SU-DHL-6 (cell line): ENCODE measurements at regions not wholly inside any gene's neighbourhood (a gene's known extent, or its start where the extent isn't known, plus 50 kb on each side); places are given as distances from the start of the nearest gene placed in this dataset.

Experiments used
- H2AFZ ChIP-seq: fragments of 200-600 bp; sonication (generic); 2 replicates; pipeline ENCODE4 v1.6.1; 2014; ENCODE audit warnings: low read depth, mild to moderate bottlenecking, moderate library complexity, mixed read lengths, antibody characterized with exemption, low read length; ENCODE audit not compliant: severe bottlenecking
- H3F3A ChIP-seq: fragments of 200-600 bp; shearing (Covaris generic); 2 replicates; pipeline ENCODE4 v1.6.0; 2016; ENCODE audit warnings: antibody characterized with exemption, mild to moderate bottlenecking; ENCODE audit not compliant: insufficient read depth
- H3K27ac ChIP-seq: fragments of 200-600 bp; sonication (generic); 2 replicates; pipeline ENCODE4 v1.5.1; 2016; ENCODE audit warnings: low read depth, mild to moderate bottlenecking, low read length, moderate library complexity, mixed read lengths
- H3K27me3 ChIP-seq: fragments of 200-600 bp; sonication (generic), shearing (Covaris generic); 2 replicates; pipeline ENCODE4 v1.6.0; 2014; ENCODE audit warnings: mild to moderate bottlenecking, low read length
- H3K36me3 ChIP-seq: fragments of 200-600 bp; sonication (generic); 2 replicates; pipeline ENCODE4 v1.6.1; 2014; ENCODE audit warnings: mild to moderate bottlenecking, low read length, mixed read lengths
- H3K4me2 ChIP-seq: fragments of 300-600, 200-600 bp; shearing (Covaris generic), sonication (generic); 2 replicates; pipeline ENCODE4 v1.6.0; 2014; ENCODE audit warnings: low read length, low read depth, mild to moderate bottlenecking; ENCODE audit not compliant: poor library complexity, severe bottlenecking
- H3K4me3 ChIP-seq: fragments of 200-600 bp; sonication (generic); 2 replicates; pipeline ENCODE4 v1.5.1; 2014; ENCODE audit warnings: antibody characterized with exemption, low read length, mild to moderate bottlenecking, mixed read lengths; ENCODE audit not compliant: insufficient read depth, poor library complexity, severe bottlenecking
- H3K79me2 ChIP-seq: fragments of 200-600 bp; sonication (generic); 2 replicates; pipeline ENCODE4 v1.6.1; 2014; ENCODE audit warnings: mild to moderate bottlenecking, low read length, moderate library complexity; ENCODE audit not compliant: insufficient read depth
- H3K9ac ChIP-seq: fragments of 200-600 bp; sonication (generic); 2 replicates; pipeline ENCODE4 v1.7.0; 2014; ENCODE audit warnings: mild to moderate bottlenecking, low read length
- H3K9me2 ChIP-seq: fragments of 200-600 bp; sonication (generic); replicated peaks from 2 replicates; pipeline ENCODE4 v1.6.1; 2014; ENCODE audit warnings: low read length; ENCODE audit not compliant: insufficient read depth
- H3K9me3 ChIP-seq: fragments of 200-600 bp; sonication (generic); 2 replicates; pipeline ENCODE4 v1.6.1; 2014; ENCODE audit warnings: low read length, mixed read lengths; ENCODE audit not compliant: insufficient read depth
- H4K20me1 ChIP-seq: fragments of 200-600 bp; sonication (generic); 2 replicates; pipeline ENCODE4 v1.6.1; 2014; ENCODE audit warnings: low read depth, mild to moderate bottlenecking, antibody characterized with exemption, low read length, moderate library complexity, mixed read lengths
- EZH2phosphoT487 ChIP-seq: fragments of 200-600 bp; sonication (generic), shearing (Covaris generic); conservative IDR thresholded peaks from 2 replicates; pipeline ENCODE4 v1.6.1; 2018; ENCODE audit warnings: mild to moderate bottlenecking, antibody characterized with exemption, low read length, moderate library complexity, mixed read lengths
- TF ChIP-seq, protein P1 (sequence below): fragments of 200-600 bp; sonication (generic); IDR thresholded peaks from one replicate; pipeline ENCODE4 v1.5.1; 2017; ENCODE audit warnings: antibody characterized with exemption, mild to moderate bottlenecking, low read length, moderate library complexity; ENCODE audit not compliant: insufficient read depth, poor library complexity, severe bottlenecking

DNA sequence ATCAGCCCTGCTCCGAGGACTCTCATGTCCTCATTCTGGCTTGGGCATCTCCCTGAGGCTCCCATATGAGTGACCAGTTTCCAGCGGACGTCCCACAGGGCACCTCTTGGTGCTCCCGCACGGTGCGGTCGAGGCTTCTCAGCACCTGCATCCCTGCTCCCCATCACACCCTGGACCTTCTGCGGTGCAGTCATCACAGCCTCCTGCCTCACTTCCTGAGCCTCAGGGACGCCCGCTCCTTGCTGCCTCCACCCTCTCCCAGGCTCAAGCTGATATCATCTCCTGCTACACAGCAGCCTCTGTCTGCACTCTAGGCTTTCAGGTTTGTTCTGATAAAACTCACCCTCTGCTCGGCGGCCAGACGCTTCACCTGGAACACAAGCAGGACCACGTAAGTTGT lies 185.0 kb downstream of the TMEM18 start:
- H3K36me3 ChIP-seq, result no peaks in the 10 kb centered on the region
- no peak overlapping the region for H3K4me2 ChIP-seq
- TF ChIP-seq, protein P1, sequence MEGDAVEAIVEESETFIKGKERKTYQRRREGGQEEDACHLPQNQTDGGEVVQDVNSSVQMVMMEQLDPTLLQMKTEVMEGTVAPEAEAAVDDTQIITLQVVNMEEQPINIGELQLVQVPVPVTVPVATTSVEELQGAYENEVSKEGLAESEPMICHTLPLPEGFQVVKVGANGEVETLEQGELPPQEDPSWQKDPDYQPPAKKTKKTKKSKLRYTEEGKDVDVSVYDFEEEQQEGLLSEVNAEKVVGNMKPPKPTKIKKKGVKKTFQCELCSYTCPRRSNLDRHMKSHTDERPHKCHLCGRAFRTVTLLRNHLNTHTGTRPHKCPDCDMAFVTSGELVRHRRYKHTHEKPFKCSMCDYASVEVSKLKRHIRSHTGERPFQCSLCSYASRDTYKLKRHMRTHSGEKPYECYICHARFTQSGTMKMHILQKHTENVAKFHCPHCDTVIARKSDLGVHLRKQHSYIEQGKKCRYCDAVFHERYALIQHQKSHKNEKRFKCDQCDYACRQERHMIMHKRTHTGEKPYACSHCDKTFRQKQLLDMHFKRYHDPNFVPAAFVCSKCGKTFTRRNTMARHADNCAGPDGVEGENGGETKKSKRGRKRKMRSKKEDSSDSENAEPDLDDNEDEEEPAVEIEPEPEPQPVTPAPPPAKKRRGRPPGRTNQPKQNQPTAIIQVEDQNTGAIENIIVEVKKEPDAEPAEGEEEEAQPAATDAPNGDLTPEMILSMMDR, result no peak
- TF ChIP-seq EZH2phosphoT487, result no peak
- no peak overlapping the region for H3K27ac ChIP-seq
- no peaks in the 10 kb centered on the region for H3K79me2 ChIP-seq
- H3K27me3 ChIP-seq, result no peaks in the 10 kb centered on the region
- no peak overlapping the region for H3K9ac ChIP-seq
- H3K9me2 ChIP-seq, result no peaks in the 10 kb centered on the region
- no peaks in the 10 kb centered on the region for H3K9me3 ChIP-seq
- H4K20me1 ChIP-seq, result no peaks in the 10 kb centered on the region
- no peak overlapping the region for H2AFZ ChIP-seq
- no peak overlapping the region for H3K4me3 ChIP-seq
- H3F3A ChIP-seq, result no peaks in the 10 kb centered on the region

DNA sequence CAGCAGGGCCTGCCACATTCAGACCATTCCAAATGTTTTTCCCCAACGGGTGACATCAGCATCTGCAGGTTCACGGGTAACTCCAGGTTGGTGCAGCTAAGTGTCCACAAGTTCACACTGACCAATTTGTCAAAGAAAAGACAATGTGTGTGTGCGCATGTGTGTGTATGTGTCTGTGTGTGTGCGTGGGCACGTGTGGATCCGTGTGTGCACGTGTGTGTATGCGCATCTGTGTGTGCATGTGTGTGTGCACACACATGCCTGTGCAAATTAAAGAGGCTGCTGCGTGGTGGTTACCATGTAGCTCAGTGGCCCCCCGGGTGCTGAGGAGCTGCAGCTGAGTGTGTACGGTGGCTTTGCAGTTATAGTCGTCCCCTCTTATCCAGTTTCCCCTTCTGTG lies 187.4 kb downstream of the TMEM18 start:
- Histone ChIP-seq H3F3A (no peaks in the 10 kb centered on the region), H3K9ac (no peak overlapping the region), H3K4me2 (no peak overlapping the region), H2AFZ (no peak overlapping the region), H3K79me2 (no peaks in the 10 kb centered on the region), H3K36me3 (no peaks in the 10 kb centered on the region), H4K20me1 (no peaks in the 10 kb centered on the region), H3K9me2 (no peaks in the 10 kb centered on the region), H3K27ac (no peak overlapping the region), H3K9me3 (no peaks in the 10 kb centered on the region), H3K4me3 (no peak overlapping the region), H3K27me3 (no peaks in the 10 kb centered on the region)
- TF ChIP-seq, protein P1, result no peak
- TF ChIP-seq EZH2phosphoT487, result no peak

DNA sequence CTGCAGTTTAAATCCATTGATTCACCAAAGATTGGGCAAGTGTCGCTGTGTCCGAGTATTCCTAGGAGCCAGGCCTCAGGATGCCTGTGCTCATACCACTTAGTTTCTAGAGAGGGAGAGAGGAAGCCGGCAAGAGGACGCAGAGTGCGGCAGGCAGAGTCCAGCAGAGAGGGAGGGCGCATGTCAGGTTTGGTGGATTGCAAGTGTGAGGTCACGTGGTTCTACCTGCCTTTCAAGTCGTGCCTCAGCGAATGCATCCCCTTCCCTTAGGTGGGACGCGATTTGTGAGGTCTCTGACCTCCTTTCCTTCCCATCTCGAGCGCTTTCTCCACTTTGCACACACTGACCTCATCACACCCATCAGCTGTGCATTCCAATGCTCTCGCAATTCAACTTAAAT lies 188.1 kb downstream of the TMEM18 start:
- Histone ChIP-seq H3K4me3 (no peak overlapping the region), H2AFZ (no peak overlapping the region), H3K27me3 (no peaks in the 10 kb centered on the region), H3F3A (no peaks in the 10 kb centered on the region), H3K9ac (no peak overlapping the region), H3K27ac (no peak overlapping the region), H3K4me2 (no peak overlapping the region), H4K20me1 (no peaks in the 10 kb centered on the region), H3K36me3 (no peaks in the 10 kb centered on the region), H3K79me2 (no peaks in the 10 kb centered on the region), H3K9me2 (no peaks in the 10 kb centered on the region), H3K9me3 (no peaks in the 10 kb centered on the region)
- TF ChIP-seq, protein P1, result no peak
- TF ChIP-seq EZH2phosphoT487, result no peak
